GM13976 (cell line): ENCODE measurements at regions not wholly inside any gene's neighbourhood (a gene's known extent, or its start where the extent isn't known, plus 50 kb on each side); places are given as distances from the start of the nearest gene placed in this dataset.

Experiments used
- DNase-seq: peaks from one replicate; pipeline ENCODE4 v3.0.0; 2012; ENCODE audit warnings: low spot score
- CTCF ChIP-seq: IDR thresholded peaks from 2 replicates; pipeline ENCODE4 v1.5.1; 2012; ENCODE audit warnings: borderline replicate concordance, mild to moderate bottlenecking; ENCODE audit not compliant: insufficient read depth; ENCODE audit errors: extremely low read depth, missing control alignments, control extremely low read depth
- in situ Hi-C: fragments of 300-500 bp; cut with MboI; formaldehyde crosslinking; loops from one replicate; pipeline ENCODE4 v1.12.0; 2022; ENCODE audit warnings: low sequenced_read_pairs, mixed read lengths, inconsistent platforms; ENCODE audit not compliant: unreplicated experiment

- DNase-seq: no peak
- no peak for TF ChIP-seq CTCF
- in situ Hi-C loops: no loop called here
These were observed 494.4 kb upstream of the PTPRD start for GRCh38 chr9:11107196-11107595.

- no peak for DNase-seq
- TF ChIP-seq CTCF: no peak
- in situ Hi-C loops: no loop called here
These were observed 515.4 kb upstream of the PTPRD start for GRCh38 chr9:11128156-11128555.

GRCh38 chr9:11135851-11136250, 523.0 kb upstream of the PTPRD start:
- no peak for DNase-seq
- no peak for TF ChIP-seq CTCF
- in situ Hi-C loops: no loop called here

DNA sequence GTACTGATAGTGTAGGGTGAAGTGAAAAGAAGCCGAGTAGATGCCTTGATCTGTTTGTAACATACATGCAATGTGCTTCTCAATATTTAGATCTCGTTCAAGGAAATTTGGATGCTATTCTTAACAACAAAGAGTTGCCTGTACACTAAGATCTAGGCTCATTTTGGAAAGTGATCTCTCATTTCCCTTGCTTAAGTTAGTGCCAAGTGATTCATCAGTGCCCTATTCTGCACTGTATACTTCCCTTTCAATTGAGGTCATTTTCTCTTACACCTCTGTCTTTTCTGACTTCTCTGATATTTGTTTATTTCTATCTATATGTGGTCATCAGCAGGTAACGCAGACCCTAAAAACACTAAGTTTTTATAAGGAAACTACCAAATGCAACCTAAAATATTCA, 528.6 kb upstream of the PTPRD start:
- TF ChIP-seq CTCF: no peak
- in situ Hi-C loops: no loop called here
- no peak for DNase-seq

DNA sequence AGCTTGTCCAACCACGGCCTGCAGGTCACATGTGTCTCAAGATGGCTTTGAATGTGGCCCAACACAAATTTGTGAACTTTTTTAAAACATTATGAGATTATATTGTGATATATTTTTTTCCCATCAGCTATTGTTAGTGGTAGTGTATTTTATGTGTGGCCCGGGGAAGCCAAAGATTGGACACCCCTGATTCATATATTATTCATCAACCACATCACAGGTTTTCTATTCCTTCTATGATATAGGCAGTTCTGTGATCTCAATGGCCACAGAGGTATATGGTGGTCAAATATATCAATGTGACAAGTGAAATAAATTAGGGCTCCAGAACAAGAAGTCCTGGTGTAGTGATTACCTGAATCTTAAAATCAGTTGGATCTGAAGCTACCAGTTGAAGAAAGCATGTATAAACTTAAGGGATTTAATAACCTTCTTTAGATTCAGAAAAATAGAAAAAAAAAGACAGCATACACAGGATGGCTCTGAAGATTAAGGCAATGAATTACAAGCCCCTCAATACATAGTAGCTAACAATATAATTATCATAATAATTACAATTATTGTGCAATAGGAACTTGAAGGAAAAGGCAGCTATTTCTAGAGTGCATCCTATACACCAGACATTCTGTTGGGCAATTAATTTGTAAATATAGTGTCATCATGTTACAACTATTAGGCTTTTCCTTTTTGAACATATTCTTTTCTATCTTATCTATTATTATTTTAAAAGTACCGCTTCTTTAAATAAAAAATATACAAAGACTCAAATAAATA, 530.4 kb upstream of the PTPRD start:
- TF ChIP-seq CTCF: no peak
- in situ Hi-C loops: no loop called here
- DNase-seq: no peak

GRCh38 chr9:11144746-11145145, 531.9 kb upstream of the PTPRD start:
- TF ChIP-seq CTCF: no peak
- in situ Hi-C loops: no loop called here
- DNase-seq: no peak
